ENCODE measurements at regions not wholly inside any gene's neighbourhood (a gene's known extent, or its start where the extent isn't known, plus 50 kb on each side); places are given as distances from the start of the nearest gene placed in this dataset.

GRCh38 chr3:34881026-34881425, 758.3 kb upstream of the ARPP21 start:
- TF ChIP-seq CTCF (IDR thresholded peaks at IDR 0.05) (no peak), FOXJ3 (CRISPR knock-in tag; IDR thresholded peaks at IDR 0.05; ENCODE audit: borderline replicate concordance) (no peak)

Data from WTC11 (cell line).